ENCODE measurements at regions not wholly inside any gene's neighbourhood (a gene's known extent, or its start where the extent isn't known, plus 50 kb on each side); places are given as distances from the start of the nearest gene placed in this dataset.

DNA sequence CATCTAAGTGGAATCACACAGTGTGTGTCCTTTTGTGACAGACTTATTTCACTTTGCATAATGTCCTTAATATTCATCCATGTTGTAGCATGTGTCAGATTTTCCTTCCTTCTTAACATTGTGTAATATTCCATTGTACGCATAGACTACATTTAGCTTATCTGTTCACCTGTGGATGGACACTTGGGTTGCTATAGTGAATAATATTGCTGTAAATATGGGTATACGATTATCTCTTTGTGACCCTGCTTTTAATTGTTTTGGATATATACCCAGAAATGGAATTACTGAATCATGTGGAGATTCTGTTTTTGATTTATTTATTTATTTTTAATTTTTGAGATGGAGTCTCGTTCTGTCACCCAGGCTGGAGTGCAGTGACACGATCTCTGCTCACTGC is 63.0 kb upstream of the ATP5PO start:
- Histone ChIP-seq H3K36me3 (ENCODE audit: low read depth) (no peaks in the 10 kb centered on the region), H3K4me3 (ENCODE audit: severe bottlenecking) (no peak overlapping the region), H3K27me3 (ENCODE audit: insufficient read depth, poor library complexity, severe bottlenecking) (no peaks in the 10 kb centered on the region), H3K27ac (ENCODE audit: poor library complexity, severe bottlenecking) (no peak overlapping the region), H3K4me1 (ENCODE audit: insufficient read depth, poor library complexity, severe bottlenecking) (peaks cover 25% of the 10 kb centered on the region), H3K9me3 (ENCODE audit: severe bottlenecking) (no peaks in the 10 kb centered on the region)
- no peak for DNase-seq (ENCODE audit: low spot score)
- no peak for ATAC-seq (ENCODE audit: low read depth)
- TF ChIP-seq, protein P1, sequence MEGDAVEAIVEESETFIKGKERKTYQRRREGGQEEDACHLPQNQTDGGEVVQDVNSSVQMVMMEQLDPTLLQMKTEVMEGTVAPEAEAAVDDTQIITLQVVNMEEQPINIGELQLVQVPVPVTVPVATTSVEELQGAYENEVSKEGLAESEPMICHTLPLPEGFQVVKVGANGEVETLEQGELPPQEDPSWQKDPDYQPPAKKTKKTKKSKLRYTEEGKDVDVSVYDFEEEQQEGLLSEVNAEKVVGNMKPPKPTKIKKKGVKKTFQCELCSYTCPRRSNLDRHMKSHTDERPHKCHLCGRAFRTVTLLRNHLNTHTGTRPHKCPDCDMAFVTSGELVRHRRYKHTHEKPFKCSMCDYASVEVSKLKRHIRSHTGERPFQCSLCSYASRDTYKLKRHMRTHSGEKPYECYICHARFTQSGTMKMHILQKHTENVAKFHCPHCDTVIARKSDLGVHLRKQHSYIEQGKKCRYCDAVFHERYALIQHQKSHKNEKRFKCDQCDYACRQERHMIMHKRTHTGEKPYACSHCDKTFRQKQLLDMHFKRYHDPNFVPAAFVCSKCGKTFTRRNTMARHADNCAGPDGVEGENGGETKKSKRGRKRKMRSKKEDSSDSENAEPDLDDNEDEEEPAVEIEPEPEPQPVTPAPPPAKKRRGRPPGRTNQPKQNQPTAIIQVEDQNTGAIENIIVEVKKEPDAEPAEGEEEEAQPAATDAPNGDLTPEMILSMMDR (IDR thresholded peaks at IDR 0.05; ENCODE audit: poor library complexity, severe bottlenecking), result no peak

DNA sequence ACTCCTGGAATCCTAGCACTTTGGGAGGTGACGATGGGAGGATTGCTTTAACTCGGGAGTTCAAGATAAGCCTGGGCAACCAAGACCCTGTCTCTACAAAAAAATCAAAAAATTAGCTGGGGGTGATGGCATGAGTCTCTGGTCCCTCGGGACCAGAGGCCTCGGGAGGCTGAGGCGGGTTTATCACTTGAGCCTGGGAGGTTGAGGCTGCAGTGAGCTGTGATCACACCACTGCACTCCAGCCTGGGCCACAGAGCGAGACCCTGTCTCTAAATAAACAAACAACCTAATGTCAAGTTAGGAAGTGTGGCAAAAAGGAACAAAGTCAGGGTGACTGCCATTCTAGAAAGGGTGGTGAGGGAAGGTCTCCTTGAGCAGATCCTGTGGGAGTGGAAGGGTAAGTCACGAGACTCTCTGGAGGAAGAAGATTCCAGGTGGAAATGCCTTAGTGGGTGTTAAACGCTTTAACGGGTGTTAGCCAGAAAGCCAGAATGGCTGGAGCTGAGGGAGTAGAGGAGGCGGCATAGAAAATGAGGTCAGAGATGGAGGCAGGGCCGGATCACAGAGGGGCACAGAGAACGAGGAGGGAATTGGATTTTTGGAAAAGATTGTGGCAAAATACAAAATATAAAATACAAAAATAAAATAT is 62.2 kb upstream of the ATP5PO start:
- DNase-seq (ENCODE audit: low spot score), result no peak
- Histone ChIP-seq H3K27ac (ENCODE audit: poor library complexity, severe bottlenecking) (peak overlapping the region; percentile 99), H3K36me3 (ENCODE audit: low read depth) (no peaks in the 10 kb centered on the region), H3K4me3 (ENCODE audit: severe bottlenecking) (no peak overlapping the region), H3K27me3 (ENCODE audit: insufficient read depth, poor library complexity, severe bottlenecking) (no peaks in the 10 kb centered on the region), H3K9me3 (ENCODE audit: severe bottlenecking) (no peaks in the 10 kb centered on the region), H3K4me1 (ENCODE audit: insufficient read depth, poor library complexity, severe bottlenecking) (peaks cover 25% of the 10 kb centered on the region)
- TF ChIP-seq, protein P1 (IDR thresholded peaks at IDR 0.05; ENCODE audit: poor library complexity, severe bottlenecking), result no peak
- no peak for ATAC-seq (ENCODE audit: low read depth)

GRCh38 chr21:33977017-33977720 is 61.6 kb upstream of the ATP5PO start:
- TF ChIP-seq, protein P1 (IDR thresholded peaks at IDR 0.05; ENCODE audit: poor library complexity, severe bottlenecking), result no peak
- Histone ChIP-seq H3K36me3 (ENCODE audit: low read depth) (no peaks in the 10 kb centered on the region), H3K9me3 (ENCODE audit: severe bottlenecking) (no peaks in the 10 kb centered on the region), H3K27me3 (ENCODE audit: insufficient read depth, poor library complexity, severe bottlenecking) (no peaks in the 10 kb centered on the region), H3K27ac (ENCODE audit: poor library complexity, severe bottlenecking) (peak overlapping the region; percentile 99), H3K4me3 (ENCODE audit: severe bottlenecking) (no peak overlapping the region), H3K4me1 (ENCODE audit: insufficient read depth, poor library complexity, severe bottlenecking) (peaks cover 26% of the 10 kb centered on the region)
- ATAC-seq (ENCODE audit: low read depth) (no peak), DNase-seq (ENCODE audit: low spot score) (no peak)

- Histone ChIP-seq H3K27ac (ENCODE audit: poor library complexity, severe bottlenecking) (peak overlapping the region; percentile 99), H3K36me3 (ENCODE audit: low read depth) (no peaks in the 10 kb centered on the region), H3K9me3 (ENCODE audit: severe bottlenecking) (no peaks in the 10 kb centered on the region), H3K4me1 (ENCODE audit: insufficient read depth, poor library complexity, severe bottlenecking) (peaks cover 35% of the 10 kb centered on the region), H3K27me3 (ENCODE audit: insufficient read depth, poor library complexity, severe bottlenecking) (no peaks in the 10 kb centered on the region), H3K4me3 (ENCODE audit: severe bottlenecking) (no peak overlapping the region)
- peak; percentile 90 for DNase-seq (ENCODE audit: low spot score)
- TF ChIP-seq, protein P1 (IDR thresholded peaks at IDR 0.05; ENCODE audit: poor library complexity, severe bottlenecking), result no peak
- ATAC-seq (ENCODE audit: low read depth), result peak; percentile 85
Observed at GRCh38 chr21:33976082-33977016, 60.7 kb upstream of the ATP5PO start.
